22Rv1 (cell line): ENCODE measurements at regions not wholly inside any gene's neighbourhood (a gene's known extent, or its start where the extent isn't known, plus 50 kb on each side); places are given as distances from the start of the nearest gene placed in this dataset.

Experiments
- CTCF ChIP-seq: fragments of 450-650 bp; IDR thresholded peaks from 2 replicates; pipeline ENCODE4 v1.5.1; 2017; ENCODE audit warnings: mild to moderate bottlenecking
- ZFX ChIP-seq: fragments of 450-650 bp; IDR thresholded peaks from 2 replicates; pipeline ENCODE4 v1.6.1; 2017; ENCODE audit warnings: antibody characterized with exemption, borderline replicate concordance

- no peak for TF ChIP-seq CTCF
- no peak for TF ChIP-seq ZFX
Observed at GRCh38 chr15:31498756-31499155, 172.1 kb downstream of the KLF13 start.
